ENCODE measurements at regions not wholly inside any gene's neighbourhood (a gene's known extent, or its start where the extent isn't known, plus 50 kb on each side); places are given as distances from the start of the nearest gene placed in this dataset.

GRCh38 chr5:56588131-56588487 lies 227.2 kb upstream of the MAP3K1 start:
- DNase-seq (ENCODE audit: low read depth in 2 of 2) = no peak

GRCh38 chr5:56587381-56588130 lies 227.8 kb upstream of the MAP3K1 start:
- DNase-seq (ENCODE audit: low read depth in 2 of 2) = no peak

- DNase-seq (ENCODE audit: low read depth in 2 of 2) = no peak
These were observed 229.2 kb upstream of the MAP3K1 start for GRCh38 chr5:56585999-56586691.

- no peak for DNase-seq (ENCODE audit: low read depth in 2 of 2)
These were observed 229.9 kb upstream of the MAP3K1 start for GRCh38 chr5:56585461-56585860.

GRCh38 chr5:56581426-56581825 lies 233.9 kb upstream of the MAP3K1 start:
- DNase-seq (ENCODE audit: low read depth in 2 of 2) = no peak

GRCh38 chr5:56580864-56581263 lies 234.5 kb upstream of the MAP3K1 start:
- no peak for DNase-seq (ENCODE audit: low read depth in 2 of 2)

- DNase-seq (ENCODE audit: low read depth in 2 of 2) = no peak
These were observed 239.5 kb upstream of the MAP3K1 start for GRCh38 chr5:56575821-56576220.

- DNase-seq (ENCODE audit: low read depth in 2 of 2) = no peak
These were observed 240.6 kb upstream of the MAP3K1 start for GRCh38 chr5:56574778-56575177.

- DNase-seq (ENCODE audit: low read depth in 2 of 2) = no peak
These were observed 245.8 kb upstream of the MAP3K1 start for GRCh38 chr5:56569566-56569965.

GRCh38 chr5:56569076-56569475 lies 246.3 kb upstream of the MAP3K1 start:
- DNase-seq (ENCODE audit: low read depth in 2 of 2) = no peak

- DNase-seq (ENCODE audit: low read depth in 2 of 2) = no peak
These were observed 248.1 kb upstream of the MAP3K1 start for GRCh38 chr5:56567278-56567677.

GRCh38 chr5:56566374-56567249 lies 248.7 kb upstream of the MAP3K1 start:
- no peak for DNase-seq (ENCODE audit: low read depth in 2 of 2)

- DNase-seq (ENCODE audit: low read depth in 2 of 2) = no peak
These were observed 249.7 kb upstream of the MAP3K1 start for GRCh38 chr5:56565644-56566043.

GRCh38 chr5:56565283-56565615 lies 250.1 kb upstream of the MAP3K1 start:
- no peak for DNase-seq (ENCODE audit: low read depth in 2 of 2)

- no peak for DNase-seq (ENCODE audit: low read depth in 2 of 2)
These were observed 250.6 kb upstream of the MAP3K1 start for GRCh38 chr5:56564541-56565282.

GRCh38 chr5:56561455-56561854 lies 253.9 kb upstream of the MAP3K1 start:
- DNase-seq (ENCODE audit: low read depth in 2 of 2) = no peak

GRCh38 chr5:56558131-56558745 lies 257.1 kb upstream of the MAP3K1 start:
- DNase-seq (ENCODE audit: low read depth in 2 of 2) = no peak

- no peak for DNase-seq (ENCODE audit: low read depth in 2 of 2)
These were observed 258.2 kb upstream of the MAP3K1 start for GRCh38 chr5:56557198-56557597.

- DNase-seq (ENCODE audit: low read depth in 2 of 2) = no peak
These were observed 262.6 kb upstream of the MAP3K1 start for GRCh38 chr5:56552612-56553268.

GRCh38 chr5:56550227-56550626 lies 265.1 kb upstream of the MAP3K1 start:
- no peak for DNase-seq (ENCODE audit: low read depth in 2 of 2)

Measured in stimulated activated CD4-positive, alpha-beta T cell treated with anti-CD3 and anti-CD28 coated beads, Interleukin-15, amount 100 ng/mL, for 48 hours (primary cell).